Stimulated activated CD8-positive, alpha-beta memory T cell treated with anti-CD3 and anti-CD28 coated beads, Interleukin-7, amount 100 ng/mL, for 1 hour (primary cell): ENCODE measurements at regions not wholly inside any gene's neighbourhood (a gene's known extent, or its start where the extent isn't known, plus 50 kb on each side); places are given as distances from the start of the nearest gene placed in this dataset.

Source experiments
- DNase-seq, 2 donors: peaks; one replicate each; pipeline ENCODE4 v3.0.0-alpha.2; 2020; ENCODE audit warnings: low read depth in 2 of 2

DNA sequence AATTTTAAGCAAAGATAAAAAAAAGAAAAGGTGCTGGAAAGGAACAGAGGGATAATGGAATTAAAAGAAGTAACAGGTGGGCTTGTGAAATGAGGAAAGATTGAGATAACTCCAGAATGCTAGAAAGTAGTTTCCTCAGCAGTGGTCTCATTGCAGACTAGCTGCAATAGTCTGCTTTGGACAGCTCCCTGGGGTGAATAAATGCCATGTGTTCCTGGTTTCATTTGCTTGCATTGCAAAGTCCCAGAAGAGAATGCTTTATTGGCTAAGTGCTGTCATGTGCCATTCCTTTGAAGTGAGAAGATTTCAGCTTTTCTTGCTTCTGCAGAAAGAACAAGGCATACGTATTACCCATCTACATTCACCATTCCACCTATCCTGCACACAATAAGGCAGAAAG is 478.8 kb upstream of the RAG2 start:
- DNase-seq = no peak

DNA sequence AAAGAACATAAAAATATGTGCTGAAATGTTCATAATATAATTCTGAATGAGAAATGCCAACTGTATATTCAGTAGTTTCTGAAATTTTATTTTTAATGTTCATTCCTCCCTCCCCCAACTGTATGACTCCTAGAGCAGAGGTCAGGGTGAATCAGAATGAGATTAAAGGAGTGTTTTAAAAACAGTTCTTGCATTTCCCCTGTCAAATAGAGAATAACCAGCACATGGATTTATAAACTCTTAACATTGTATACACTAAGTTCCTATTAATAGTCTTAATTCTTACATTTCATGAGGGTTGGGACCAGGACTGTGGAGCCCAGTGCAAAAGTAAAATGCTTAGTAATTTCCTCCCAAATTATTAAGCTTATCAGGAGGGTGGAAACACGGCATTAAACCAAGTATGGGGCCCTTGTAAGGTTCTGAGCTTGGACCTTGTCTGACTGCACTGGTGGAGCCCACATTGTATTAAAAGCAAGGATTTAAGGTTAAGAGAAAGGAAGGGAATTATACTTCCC is 474.6 kb upstream of the RAG2 start:
- DNase-seq = no peak

DNA sequence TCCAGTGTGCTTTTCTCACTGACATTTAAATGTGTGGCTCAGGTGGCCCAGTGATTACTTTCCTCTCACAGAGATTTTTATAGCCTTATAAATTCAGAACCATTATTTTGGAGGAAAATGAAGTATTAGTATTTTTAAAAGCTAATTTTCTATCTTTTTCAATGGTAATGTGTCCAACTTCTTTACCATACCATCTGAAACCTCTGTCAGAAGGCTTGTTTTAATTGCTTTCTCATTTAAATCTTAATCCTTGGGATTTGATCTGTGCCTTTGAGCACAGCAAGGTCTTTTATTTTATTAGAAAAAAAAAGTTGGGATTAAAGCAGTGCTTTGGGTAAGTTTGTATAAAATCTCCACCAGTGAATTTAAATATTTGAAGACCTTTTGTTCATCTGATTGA is 452.3 kb upstream of the RAG2 start:
- no peak for DNase-seq

DNA sequence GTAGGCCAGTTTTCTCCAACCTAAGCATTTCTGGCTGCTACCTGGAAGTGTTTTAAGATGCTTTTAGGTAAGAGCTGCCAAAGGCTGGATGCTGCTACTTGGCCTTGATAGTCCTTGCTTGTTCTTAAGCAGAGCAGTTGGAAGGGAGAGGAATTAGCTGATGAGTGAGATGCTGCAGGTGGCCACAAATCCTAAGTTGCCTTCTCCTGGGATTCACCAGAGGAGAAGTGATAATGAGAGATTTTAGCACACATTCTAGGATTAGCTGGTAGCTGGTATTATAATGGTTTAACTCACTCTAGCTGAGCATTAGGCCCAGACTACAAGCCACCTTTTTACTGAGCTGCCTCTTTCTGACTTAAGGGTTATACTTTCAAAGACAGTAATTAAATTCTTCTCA is 442.9 kb upstream of the RAG2 start:
- no peak for DNase-seq

DNA sequence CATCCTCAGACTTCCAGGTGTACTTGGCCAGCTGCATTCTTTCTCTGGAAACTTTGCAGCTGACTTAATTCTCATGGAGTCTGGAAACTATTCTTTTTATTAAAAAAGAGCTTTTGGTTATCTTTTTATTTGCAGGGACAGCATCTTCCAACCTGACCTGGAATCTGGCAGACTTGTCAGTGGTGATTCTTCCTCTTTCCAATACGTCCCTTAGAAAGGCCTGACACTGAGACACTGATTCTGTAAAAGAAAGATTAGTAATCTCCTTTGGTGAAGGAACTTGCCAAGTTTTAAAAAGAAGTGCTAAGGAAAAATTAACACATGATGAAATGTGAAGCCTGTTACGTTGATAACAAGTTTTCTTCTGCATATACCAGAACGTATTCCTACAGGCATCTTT is 440.9 kb upstream of the RAG2 start:
- DNase-seq = no peak

DNA sequence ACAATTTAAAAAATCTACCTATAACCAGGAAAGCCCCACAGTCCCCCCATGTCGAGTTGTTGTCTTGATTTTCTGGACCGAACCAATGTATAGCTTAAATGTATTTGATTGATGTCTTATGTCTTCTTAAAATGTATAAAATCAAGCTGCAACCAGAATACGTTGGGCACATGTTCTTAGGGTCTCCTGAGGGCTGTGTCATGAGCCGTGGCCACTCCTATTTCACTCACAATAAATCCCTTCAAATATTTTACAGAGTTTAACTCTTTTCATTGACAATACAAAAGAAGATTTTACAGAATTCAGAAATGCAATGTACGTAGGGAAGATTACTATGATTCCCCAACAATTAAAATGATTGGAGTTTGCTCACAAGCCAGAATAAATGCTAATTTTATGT is 428.7 kb upstream of the RAG2 start:
- DNase-seq = no peak

DNA sequence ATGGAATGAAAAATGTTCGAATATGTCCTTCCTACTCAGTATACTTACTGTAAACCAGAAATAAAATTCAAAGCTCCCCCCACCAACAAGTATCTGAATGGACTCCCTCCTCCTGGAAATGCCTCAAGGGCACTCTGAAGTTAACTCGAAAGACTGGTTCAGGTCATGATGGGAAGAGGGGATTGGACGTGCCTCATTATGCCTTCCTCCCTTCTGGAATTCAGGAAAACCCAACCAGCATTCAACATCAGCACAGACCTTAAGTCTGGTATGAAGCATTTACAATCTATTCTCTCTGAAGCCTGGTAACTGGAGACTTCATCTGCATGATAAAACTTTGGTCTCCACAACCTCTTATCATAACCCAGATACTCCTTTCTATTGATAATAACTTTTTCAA is 428.3 kb upstream of the RAG2 start:
- DNase-seq = no peak

DNA sequence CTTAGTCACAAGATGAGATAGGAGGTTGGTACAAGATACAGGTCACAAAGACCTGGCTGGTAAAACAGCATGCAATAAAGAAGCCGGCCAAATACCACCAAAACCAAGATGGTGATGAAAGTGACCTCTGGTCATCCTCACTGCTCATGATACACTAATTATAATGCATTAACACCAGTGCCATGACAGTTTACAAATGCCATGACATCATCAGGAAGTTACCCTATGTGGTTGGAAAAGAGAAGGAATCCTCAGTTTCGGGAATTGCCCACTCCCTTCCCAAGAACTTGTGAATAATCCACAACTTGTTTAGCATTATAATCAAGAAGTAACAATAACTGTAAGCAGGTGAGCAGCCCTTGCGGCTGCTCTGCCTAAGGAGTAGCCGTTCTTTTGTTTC is 408.5 kb upstream of the RAG2 start:
- DNase-seq = no peak

DNA sequence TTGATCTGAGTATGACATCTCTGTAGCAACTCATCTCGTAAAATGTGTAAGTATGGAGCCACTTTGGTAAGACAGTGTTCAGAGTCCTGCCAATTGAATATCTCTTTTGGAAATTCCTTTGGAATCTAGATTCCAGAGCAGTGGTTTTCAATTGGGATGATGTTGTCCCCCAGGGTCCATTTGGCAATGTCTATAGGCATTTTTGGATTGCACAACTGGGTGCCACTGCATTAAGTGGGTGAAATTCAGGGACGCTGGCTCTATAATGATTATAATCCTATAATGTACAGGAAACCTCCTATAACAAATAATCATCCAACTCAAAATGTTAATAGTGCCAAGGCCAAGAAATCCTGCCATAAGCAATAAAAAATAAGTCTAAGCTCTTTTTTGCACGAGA is 404.8 kb upstream of the RAG2 start:
- no peak for DNase-seq

DNA sequence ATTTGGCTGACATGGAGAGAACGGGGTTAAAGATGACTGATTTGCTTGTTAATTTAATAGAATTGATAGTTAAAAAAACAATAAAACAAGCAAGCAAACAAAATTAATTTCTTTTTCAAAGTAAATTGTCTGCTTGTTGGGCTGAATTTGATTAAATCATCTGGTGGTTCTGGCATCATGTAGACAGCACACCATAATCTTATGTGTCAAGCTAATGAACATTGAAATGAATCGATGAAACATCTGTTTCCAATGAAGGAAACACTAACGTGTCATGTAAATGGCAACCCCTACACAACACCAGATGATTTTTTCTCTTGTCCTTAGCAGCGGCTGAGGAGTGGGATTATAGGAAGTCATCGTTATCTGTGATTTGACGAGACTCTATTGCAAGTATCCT is 399.6 kb upstream of the RAG2 start:
- DNase-seq = no peak

DNA sequence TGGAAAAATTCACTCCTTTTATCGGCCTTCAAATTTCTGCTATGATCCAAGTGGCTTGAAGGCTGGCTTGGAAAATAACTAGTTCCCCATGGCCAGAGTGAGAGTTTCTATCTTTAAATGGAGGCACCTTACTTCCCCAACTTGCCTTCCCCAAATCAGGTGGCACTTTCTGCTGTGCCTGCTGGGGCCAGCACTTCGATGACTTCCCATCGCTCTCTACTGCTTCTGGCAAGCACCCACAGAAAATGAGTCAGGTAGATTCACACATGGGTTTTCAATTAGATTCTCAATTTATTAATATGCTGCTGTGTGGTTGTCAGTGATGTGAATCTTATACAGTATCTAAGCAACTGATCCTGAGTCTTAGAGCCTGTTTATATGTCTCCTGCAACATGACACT is 398.8 kb upstream of the RAG2 start:
- no peak for DNase-seq

DNA sequence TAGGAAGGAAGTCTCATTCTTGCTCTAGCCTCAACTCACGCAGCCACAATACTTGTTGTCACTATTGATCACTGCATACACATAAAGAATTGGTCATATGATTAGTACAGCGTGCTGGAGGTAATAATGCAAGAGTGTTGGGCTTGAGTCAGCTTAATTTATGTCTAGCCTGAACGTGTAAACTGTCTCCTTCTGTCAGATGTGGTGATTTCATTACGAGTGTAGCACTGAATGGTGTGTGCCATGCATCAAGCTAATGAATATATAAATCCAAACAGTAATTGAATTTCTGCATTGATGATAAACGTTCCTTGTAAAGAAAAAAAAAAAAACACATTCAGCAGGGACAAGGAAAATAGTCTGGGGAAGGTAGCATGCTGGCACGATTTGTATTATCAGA is 396.2 kb upstream of the RAG2 start:
- DNase-seq = no peak

DNA sequence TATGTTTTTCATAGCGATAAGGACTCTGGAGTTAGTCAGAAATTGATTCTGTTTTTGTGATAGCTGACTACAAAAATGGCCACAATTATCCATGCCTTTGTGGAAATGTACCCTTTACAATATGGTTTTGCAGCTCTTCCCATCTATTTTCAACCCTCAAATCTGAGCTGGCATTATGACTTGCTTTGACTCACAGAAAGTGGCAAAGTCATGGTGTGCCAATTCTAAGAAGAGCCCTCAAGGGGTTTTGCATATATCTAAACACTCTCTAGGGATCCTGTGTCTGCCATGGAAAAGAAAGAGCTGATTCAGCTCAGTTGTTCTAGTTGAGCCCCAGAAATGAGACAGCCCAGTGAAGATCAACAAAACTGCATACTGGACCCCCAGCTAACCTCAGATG is 390.5 kb upstream of the RAG2 start:
- no peak for DNase-seq

DNA sequence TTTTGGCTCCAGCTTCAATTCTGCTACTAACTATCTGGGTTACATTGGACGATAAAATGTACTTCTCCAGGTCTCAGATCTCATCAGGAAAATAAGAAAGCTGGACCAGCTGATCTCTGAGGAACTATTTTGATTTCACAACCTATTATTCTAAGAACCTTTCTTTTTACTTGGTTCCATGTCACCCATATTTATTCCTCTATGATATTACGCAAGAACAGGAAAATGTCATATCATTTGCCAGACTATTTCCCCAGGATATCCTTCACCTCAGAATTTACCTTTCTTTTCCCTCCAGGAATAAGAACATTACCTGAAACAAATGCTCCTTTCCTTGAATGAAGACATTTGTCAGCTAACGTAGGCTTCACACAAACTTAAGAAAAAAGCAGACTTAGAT is 387.5 kb upstream of the RAG2 start:
- no peak for DNase-seq

DNA sequence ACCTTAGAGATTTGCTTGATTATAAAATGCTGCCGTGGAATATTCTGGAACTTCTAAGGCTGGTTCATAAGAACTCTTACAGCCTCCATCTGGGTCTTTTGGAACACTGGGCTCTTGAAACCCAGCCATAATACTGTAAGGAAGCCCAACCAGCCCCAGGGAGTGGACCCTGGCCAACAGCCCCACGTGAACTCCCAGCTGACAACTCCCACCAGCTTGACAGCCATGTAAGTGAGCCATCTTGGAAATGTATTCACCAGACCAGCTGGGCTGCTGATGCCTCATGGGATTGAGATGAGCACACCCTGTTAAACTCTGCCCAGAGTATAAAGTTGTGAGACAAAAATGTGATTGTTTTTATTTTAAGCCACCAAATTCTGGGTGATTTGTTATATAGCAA is 378.7 kb upstream of the RAG2 start:
- DNase-seq = no peak

DNA sequence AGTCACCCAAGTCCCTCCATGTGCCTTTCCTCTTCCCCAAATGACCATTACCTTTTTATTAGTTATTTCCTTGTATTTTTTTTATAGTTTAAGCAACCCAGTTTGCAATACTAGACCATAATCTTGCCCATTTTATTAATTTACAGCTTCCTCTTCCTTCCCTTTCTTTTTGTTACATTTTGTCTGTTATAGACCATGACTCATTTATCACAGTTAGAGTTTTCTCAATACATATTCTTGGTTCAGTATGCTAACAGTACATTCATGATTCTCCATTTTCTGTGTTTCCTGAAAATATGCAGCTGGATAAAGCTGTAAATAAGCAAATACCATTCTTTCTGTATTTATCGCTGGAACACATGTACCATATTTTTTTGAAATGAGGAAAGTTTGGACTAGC is 376.7 kb upstream of the RAG2 start:
- no peak for DNase-seq

DNA sequence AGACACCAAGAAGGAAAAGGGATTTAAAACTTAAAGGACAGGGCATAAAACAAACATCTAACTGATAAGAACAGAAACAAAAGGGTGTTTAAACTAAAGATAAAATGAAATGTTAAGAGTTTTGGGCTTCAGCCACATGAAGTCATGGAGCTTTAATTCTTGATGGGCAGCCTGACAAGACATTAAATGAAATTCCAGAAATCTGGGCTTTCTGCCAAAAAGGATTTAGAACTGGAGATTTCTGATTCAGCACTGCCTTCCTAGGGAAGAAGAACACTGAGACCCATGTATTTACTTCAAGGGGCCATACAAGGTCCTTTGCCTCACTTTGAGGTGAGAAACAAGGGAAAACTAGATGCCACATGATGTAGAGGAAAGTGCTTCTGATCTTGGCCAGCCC is 355.9 kb upstream of the RAG2 start:
- DNase-seq = no peak

DNA sequence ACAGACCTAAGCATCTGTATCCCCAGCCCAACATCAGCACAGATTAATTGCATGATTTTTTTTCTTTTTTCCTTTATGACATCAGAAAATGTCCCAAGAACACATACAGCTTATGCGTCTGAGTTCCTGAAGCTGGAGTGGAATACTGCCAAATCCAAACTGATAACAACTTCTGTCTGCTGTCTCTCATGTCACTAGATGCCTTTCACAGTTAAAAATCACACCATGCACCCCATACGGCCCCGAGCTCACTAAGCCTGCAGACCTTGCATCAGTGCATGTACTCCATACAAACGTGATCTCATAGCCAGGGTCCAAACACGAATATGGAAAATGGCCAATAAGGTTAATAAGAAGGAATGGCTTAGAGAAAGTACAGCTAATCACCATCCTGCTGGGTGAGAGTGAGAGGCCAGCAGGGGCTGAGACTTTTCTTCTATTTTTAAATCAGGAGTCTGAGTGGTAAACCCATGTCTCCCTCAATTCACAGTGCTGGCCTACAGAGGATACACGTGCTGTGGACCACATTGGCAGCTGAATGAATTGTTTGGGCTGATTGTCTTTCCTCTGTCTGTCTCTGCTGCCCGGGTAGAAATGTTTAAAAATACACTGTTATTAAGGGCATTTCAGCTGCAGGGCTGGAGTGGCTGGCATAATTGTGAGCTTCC is 350.6 kb upstream of the RAG2 start:
- no peak for DNase-seq

DNA sequence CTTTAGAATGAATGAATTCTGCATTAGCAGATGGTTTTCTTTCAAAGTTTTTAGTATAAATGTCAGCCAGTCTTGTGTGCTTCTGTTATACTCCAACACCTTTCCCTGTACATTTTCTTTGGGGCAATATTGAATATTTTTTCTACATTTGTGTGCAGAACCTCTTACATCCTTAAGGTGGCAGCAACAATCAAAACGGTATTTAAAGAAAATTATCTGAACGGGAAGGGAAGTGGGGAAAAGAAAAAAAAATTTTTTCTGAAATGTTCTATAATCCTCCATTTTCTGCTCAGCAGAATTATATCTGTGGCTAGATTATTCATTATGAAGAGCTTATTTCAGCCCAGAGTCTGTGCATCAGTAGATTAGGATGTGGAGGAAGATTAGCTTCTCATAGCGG is 347.3 kb upstream of the RAG2 start:
- DNase-seq = no peak

DNA sequence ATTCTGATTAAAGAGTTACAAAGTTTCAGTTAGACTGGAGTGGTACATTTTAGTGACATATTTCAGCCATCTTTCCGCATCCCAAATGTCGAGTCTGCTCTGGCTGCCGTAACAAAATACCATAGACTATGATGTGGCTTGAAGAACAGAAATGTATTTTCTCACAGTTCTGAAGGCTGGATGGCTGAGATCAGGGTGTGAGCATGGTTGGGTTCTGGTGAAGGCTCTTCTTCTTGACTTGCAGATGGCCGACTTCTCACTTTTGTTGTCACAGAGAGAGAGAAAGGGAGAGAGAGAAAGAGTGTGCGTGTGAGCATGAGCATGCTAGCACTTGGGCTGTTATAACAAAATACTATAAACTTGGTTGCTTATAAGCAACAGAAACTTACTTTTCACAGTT is 335.4 kb upstream of the RAG2 start:
- no peak for DNase-seq

DNA sequence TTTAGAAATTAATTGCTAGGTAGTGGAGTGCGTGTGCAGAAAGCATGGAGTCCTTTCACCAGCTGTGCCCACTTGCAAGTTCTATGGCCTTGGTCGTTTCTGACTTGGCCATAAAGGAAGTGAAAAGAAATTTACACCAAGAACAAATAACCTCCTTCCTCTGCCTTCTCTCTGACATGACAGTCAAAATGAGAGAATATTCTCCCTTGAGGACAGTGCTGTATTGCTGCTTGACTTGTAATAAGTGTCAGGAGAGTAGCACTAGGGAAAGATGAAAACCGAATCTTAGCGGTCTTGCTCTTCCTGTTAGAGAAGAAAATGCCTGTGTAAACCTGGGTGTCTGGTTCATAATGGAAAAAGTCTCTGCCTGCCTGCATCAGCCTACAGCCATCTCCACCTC is 333.1 kb upstream of the RAG2 start:
- DNase-seq = no peak

DNA sequence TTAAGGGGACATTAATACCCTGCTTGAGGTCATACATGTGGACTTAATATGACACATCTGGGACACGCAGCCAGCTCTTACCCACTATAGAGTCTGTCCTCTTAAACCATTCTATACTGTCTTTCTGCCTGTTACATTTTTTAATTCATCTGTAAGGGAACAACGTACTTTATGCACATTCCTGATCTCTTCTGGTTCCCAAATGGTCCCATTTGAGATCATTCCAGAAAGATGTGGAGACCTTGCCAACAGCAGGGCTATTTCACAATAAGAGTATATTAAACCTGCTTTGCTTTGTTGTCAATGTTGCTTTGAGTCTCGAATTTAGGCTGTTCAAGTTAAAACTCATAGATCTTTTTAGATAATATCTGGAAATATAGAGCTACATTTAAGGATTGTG is 332.2 kb upstream of the RAG2 start:
- no peak for DNase-seq

DNA sequence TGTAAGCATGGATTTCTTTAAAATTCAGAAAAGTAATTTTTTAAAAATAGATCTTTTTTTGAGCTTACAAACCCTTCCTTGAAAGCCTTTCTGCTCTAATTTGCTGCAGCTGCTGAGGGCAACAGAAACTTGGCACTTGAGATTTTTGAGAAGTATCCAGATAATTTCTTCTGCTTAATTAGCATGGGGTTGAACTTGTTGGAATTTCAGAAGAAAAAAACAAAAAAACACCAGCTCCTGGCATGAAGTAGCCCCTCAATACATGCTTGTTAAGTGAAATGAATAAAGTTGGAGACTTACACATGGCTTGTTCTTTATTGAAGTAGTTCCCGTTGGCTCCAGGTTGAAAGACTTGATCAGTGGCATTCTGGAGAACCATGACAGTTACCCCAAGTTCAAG is 331.4 kb upstream of the RAG2 start:
- DNase-seq = no peak

DNA sequence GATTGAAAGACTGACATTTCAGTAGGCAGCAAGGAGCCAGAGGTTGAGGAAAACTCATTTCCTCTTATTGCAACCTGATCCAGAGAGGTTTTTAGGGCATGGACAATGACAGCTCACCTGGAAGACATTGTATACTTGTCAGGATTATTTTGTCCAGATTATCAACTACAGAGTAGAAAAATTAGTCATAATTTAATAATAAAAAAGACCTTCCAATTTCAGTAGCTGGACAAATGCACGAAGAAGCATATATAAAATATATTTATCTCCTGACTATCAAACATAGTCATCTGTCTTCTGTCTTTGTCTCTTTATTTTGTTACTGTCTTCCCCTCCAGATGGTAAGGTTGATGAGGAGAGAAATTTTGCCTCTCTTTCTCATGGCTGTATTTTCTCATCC is 330.6 kb upstream of the RAG2 start:
- no peak for DNase-seq

DNA sequence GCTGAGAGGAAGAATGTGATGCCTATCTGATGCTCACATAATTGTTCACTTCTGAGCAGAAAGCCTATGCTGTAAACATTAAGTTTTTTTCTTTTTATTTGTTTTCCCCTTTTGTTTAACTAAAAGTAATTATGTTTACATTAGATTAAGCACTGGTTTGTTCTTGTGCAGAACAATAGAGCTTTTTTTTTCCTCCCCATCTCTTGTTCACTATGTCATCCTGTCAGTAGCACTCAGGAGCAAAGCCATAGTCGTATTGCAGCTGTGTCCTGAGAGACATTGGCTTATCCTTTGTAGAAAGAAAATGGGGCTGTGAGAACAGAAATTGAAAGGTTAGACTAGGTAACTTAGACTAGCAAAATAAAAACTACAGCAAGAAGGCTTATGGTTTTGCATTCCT is 301.8 kb upstream of the RAG2 start:
- no peak for DNase-seq
